ENCODE measurements at regions not wholly inside any gene's neighbourhood (a gene's known extent, or its start where the extent isn't known, plus 50 kb on each side); places are given as distances from the start of the nearest gene placed in this dataset.

- no peak for TF ChIP-seq CTCF (IDR thresholded peaks at IDR 0.05)
- no peak for TF ChIP-seq EP300 (IDR thresholded peaks at IDR 0.05)
- TF ChIP-seq POLR2A (IDR thresholded peaks at IDR 0.05): no peak
- no peak for TF ChIP-seq POLR2AphosphoS5 (IDR thresholded peaks at IDR 0.05)
These were observed 254.7 kb upstream of the TRPC7 start for GRCh38 chr5:136620016-136620419.
